Activated CD4-positive, alpha-beta T cell treated with anti-CD3 and anti-CD28 coated beads, Interleukin-2, Interleukin-6, amounts not matched to agents 100 ng/mL and 50 ng/mL, durations not matched to agents 16 hours and 8 hours (primary cell): ENCODE measurements at regions not wholly inside any gene's neighbourhood (a gene's known extent, or its start where the extent isn't known, plus 50 kb on each side); places are given as distances from the start of the nearest gene placed in this dataset.

ENCODE experiments used
- DNase-seq: peaks from one replicate; pipeline ENCODE4 v3.0.0-alpha.2; 2020

DNA sequence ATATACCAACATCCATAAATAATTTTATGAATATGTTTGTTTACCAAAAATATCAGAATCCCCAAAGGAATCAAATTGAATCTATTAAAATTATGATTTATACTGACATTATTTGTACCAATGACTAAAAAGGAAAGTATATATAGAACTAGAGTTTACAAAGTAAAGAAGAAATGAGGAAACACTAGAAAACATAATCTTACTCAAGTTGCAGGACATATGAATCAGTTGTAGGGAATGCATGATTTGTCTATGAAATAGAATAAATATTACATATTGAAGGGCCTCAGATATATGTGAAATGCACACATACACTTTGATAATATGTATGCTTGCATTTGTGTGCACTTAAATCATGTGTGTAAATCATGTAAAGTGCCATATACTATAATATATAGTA is 1466.4 kb downstream of the EFNB2 start:
- no peak for DNase-seq

DNA sequence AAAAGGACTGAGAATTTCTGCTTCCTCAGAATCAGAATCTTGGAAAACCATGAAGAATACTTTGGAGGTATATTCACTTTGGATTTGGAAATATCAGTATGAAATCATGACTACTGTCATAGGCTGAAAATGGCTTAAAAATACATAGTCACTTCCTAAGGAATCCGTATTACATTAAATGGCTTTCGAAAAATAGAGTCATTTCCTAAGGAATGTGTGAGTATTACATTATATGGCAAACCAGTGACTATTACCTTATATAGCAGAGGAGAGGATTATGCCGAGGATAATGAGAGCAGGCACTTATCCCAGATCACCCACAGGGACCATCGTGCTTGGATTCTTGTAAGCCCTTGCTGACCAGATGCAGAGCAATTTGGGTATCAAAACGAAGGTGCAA is 1471.8 kb downstream of the EFNB2 start:
- DNase-seq = no peak

DNA sequence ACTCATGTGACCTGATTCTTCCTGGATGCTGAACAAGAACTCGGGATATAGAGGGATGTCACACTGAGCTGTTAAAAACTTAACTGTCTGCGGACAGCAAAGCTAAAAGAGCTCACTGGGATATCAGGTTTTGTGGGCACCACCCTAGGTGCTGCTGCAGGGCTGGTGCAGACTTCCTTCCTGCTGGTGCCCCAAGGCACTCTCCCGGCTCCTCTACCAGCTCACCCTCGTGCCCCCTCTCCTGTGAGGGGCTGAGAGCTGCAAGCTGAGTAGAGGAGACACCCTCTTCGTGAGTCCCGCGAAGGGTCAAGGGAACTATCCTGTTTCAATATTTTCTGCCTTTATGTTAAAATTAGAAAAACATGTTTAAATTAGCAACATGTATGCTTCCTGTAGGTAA is 1475.7 kb downstream of the EFNB2 start:
- no peak for DNase-seq

DNA sequence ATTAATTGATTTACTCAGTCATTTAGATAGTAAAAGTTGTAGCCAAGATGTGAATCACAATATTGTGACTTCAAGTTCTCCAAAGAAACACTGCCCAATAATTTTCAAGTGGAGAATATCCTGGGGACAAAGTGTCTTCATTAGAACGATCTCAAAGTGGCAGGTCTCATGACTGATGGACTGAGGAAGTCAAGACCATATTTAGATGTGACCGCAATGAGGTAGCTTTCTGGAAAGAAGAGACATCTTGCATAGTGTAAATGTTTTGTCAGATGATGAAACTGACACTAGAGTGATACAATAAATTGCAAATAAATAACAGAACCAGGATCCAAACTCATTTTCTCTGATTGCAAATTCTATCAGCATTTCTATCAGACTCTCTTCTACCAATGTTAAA is 1476.9 kb downstream of the EFNB2 start:
- DNase-seq = no peak

DNA sequence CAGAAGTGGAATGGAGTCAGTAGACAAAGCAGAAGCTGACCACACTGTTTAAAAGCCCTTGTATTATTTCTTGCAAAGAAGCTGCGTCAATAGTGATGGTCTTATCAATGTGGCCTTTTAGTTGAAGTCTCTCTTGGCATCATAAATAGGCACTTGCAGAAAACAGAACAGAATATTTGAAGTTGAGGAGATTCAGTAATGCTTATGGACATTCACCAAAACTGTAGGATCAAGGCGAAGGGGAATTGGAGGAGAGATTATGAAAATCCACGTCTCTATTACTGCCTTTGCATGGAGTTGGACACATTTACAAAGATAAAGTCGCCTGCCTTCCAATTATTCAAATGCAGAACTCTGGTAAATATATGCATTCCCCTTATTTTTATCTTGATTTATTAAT is 1482.8 kb downstream of the EFNB2 start:
- DNase-seq = no peak

DNA sequence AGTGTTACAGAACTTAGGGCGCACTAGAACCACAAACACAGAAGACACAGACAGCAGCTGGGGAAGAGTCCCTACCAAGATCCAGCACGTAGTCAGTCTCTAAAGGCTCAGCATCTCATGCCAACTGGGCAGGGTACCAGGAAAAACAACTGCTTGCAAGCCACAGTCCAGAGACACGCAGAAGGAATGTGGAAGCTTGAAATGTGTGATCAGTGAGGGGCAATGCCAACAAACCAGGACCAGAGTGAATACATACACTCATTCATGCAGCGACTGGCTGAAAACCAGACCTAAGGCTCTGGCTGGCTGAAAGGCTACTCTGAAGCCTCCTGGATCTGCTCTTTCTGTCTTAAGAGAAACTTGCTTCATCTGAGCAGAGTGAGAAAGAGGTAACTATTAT is 1484.8 kb downstream of the EFNB2 start:
- no peak for DNase-seq

DNA sequence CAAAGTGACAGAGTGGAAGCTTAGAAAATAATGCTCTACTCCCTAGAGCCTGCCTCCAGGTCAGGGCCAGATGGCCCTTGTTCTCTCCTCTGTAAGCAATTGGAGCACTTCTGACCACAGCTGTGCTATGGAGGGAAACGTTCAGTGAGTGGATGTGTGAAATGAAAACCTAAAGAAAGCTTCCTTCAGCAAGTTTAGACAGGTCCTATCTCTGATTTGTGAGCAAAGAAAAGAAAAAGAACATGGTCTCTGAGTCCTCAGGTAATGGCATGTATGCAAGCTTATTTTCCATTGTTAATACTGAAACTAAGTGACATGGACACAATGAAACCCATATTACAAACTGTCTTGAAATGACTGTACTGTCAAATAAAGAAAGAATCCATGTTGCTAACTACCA is 1486.8 kb downstream of the EFNB2 start:
- no peak for DNase-seq

DNA sequence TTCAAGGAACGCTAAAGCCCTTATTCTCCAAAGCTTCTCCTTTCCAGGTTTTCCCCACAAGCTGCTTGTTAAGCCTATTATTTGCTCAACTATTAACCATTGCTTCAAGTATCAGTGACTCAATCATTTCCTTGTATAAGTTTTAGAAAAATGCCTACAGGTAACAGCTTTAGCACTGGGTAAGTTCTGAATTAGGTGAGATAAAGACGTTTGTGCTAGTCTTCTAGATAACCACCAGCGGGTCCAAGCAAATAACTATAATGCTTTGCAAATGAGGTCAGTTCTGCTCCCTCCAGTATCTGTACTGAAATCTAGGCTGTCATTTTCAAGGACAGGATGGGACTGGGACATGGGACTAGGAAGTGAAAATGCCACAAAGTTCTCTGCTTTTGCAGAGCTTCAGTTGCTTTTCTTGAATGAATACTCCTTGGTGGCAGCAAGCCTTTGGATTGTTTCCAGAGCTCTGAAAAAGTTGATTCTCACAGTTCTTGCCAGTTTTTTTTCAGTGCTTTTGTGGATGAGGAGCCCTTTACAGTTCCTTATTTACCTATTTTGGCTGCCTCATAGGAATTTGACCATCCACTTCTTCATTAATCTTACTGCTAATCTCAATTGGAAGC is 1487.7 kb downstream of the EFNB2 start:
- no peak for DNase-seq

DNA sequence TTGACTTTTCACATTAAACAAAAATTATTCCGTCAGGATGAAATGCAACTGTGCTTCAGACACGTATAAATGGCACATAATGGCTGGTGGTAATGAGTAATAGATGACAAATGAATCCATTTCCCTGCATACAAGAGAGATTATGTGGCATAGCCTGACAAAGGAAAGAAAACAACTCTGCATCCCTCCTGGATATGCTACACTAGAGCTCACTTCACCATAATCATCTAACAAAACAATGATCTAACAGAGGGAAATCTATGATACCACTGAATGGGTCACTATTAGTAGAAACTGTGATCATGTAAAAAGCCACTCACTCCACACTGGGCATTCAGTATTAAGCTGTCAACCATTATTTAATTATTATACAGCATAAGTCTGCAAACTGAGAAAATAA is 1498.4 kb downstream of the EFNB2 start:
- DNase-seq = no peak

DNA sequence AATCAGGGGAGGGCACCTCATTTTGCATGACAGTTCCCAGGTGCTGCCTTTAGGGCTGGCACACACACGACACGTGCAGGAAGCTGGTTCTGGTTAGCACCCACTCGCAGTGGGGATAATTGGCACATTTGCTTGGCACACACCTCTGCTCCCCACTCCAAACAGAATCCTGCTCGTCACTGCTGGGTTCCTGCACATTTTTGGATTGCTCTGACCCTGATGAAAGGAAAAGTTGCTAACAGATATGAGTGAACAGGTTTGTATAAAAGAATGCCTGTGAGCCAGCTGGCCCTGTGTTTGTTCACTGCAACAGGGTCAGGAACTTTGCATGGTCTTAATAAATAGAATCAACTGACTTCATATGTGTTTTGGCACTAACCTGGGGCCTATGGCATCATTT is 1500.4 kb downstream of the EFNB2 start:
- DNase-seq = no peak

DNA sequence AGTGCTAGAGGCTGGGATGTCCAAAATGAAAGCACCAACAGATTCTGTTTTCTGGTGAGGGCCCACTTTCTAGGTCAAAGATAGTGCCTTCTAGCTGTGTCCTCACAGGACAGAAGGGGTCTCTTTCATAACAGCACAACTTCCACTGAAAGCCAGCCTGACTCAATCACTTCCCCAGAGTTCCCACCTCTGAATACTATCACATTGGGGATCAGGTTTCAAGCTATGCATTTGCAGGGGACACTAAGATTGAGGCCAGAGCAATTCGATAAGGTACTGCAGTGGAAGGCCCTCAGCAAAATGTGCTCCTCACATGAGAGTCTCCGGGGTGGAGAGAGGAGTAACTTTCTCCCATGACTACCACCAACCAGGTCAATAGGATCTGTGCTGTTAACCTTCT is 1501.5 kb downstream of the EFNB2 start:
- DNase-seq = no peak

DNA sequence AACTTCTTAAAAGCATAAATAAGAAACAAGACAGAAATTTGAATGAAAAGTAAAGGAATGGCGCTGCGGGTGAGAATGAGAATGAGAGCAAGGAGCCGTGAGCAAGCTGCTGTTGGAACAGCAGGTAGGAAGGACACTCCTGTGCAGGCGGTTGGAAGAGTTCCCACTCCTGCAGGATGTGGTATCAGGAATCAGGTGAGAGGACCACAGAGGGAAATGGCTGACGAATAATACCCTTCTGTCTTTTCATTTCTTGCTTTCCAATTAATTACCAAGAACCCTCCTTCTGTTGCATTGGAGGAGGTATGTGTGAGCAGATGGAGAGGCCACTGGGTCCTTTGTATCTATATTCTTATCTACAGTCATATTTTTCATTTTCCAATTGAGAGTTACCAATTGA is 1504.2 kb downstream of the EFNB2 start:
- DNase-seq = no peak

DNA sequence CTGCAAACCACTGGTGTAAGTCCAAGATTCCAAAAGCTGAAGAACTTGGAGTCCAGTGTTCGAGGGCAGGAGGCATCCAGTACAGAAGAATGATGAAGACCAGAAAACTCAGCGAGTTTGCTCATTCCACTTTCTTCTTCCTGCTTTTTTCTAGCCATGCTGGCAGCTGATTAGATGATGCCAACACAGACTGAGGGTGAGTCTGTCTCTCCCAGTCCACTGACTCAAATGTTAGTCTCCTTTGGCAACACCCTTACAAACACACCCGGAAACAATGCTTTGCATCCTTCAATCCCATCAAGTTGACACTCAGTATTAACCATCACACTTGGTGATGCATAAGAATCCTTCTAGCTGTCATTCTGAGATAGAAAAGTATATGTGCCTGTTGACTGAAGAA is 1504.6 kb downstream of the EFNB2 start:
- DNase-seq = no peak

DNA sequence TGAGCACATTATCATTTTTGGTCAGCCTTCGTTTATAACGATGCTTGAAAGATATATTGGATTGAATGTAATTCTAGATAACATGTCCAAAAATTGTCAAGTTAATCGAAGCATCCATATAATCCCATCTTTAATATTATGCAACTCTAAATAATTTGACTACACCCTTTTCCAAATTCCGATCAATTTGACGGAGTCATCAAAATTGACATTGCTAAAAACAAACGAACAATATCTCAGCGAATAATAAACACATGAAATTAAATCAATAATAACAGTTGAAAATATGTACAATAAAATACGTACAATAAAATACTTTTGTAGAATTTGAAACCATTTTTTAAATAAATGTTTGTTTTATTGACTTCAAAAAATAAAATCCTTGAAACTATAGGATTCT is 1516.4 kb downstream of the EFNB2 start:
- DNase-seq = no peak

DNA sequence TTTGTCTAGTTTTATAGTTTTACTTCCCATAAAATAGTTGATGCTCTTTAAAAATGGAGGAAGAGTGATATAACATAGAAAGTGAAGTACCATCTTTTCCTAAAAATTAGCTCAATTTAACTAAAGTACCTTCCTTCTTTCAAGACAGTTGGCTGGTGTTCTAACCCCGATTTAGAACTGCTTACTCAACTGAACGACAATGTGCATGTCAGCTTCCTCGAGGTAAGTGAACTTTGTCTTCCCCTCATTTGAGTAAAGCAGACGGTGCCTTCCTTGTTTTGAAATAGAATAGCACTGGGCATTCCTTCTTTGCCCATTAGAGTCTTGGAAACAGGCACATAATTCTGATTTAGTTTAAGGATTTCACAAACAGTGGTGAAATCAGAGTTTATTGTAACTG is 1519.2 kb downstream of the EFNB2 start:
- DNase-seq = no peak

DNA sequence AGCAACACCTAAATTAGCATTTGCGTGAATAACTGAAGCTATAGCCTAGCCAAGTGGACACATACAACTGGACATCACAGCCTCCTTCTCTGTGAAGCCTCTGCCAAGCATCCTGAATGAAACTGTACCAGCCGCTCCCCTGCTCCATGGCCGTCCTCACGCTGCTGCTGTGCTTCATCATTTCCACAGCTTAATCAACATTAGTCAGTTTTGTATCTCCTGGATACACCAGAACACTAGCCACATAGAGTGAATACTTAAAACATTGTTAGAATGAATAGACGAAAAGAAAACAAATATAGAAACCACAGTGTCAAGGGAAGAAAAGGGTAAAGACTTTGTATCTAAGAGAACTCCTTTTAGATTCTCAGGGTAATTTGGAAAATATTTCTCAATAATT is 1526.9 kb downstream of the EFNB2 start:
- DNase-seq = no peak

DNA sequence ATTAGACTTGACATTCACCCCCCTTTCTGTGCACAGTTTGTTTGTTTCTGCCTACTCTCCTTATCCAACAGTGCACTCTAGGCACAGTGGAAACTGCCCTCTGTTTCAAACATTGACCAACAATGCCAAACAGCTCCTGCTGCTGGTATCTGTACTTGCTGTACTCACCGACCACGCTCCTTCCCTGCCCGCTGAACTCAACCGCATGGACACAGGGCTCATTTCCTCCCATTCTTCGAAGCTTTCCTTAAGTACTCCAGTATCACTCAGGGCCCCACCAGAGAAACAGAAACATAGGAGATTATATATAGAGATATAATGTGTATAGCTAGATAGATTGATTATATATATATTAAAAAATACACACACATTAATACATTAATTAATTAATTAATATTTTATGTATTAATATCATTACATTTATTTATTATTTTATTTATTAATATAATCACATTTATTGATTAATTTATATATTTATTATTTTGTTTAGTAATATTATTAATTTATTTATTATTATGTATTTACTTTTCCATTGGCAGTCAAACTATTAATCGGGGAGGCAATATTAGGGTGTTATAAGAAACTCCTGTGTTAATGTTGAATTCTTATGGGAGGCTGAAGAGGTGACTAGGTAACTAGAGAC is 1528.2 kb downstream of the EFNB2 start:
- DNase-seq = no peak

DNA sequence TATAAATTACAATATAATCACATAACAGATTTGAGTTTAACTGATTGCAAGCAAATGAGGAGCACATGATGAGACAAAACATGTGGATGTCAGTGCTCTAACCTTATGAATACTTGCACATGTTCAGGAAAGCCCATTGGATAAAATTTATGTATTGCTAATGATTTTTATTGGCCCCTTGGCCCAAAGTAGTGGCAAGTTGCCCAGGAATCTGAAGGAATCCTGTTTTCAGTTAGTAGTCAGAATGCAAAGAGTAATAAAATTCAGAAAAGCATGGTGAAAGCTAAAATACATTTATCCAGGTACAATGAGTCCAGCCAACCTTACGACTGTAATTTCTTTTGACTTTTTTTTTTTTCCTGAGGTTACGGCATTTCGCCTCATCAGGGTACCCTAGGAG is 1539.4 kb downstream of the EFNB2 start:
- DNase-seq = no peak

DNA sequence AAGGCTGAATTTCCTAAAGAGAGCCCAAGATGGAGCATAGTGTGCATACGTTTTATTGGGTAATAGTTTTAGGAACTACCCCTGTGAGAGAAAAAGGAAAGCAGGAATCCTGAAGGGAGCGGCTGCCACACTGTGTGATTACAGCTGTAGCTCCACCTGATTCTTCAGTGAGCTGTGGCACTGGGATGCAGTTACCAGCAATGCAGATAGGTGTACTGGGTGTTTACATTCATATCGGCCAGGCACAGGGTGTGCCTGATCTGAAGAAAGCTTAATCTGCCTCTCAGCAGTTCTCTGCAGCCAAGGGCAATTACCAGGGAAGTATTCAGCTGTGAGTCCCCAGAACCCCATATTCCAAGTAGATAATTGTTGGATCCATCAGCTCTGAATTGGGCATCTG is 1541.8 kb downstream of the EFNB2 start:
- DNase-seq = no peak

DNA sequence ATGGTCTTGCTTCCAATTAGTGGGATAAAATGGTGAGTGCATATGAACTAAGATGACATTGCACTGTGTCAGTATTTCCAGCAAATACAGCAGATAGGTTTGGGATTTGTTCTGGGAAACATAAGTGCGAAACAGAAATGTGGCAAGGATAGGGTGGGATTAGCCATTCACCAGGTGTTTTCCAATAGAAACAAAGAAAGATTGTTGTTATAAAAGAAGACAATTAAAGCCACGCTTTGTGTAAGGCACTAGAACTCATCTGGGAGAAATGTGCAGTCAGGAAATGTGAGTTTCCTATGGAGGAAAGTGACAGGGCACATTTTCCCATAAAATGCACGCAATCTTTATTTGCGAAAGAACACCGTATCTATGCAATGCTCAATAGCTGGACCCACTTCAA is 1547.8 kb downstream of the EFNB2 start:
- DNase-seq = no peak

DNA sequence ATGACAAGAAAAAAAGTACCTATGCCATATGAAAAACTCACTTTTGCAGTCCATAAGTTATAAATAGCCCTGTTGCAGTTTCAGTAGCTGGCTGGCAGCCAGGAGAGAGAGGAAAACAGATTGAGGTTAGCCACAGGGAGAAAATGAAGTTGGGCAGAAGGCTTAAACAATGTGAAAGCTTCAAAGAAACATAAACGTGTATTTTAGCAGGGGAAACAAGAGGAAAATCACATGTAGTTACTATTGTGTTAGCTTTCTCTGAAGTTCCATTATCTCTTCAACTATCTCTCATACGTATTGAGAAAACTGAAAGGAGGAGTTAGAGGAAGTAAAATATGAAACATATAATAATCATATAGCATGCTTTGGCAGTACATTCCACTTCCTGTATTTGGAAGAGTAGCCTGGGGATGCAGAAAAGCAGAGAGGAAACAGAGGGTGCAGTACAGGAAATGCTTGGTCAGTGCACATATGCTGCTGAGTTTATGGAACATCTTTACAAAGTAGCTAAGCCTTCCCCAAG is 1551.1 kb downstream of the EFNB2 start:
- peak; percentile 22 for DNase-seq

DNA sequence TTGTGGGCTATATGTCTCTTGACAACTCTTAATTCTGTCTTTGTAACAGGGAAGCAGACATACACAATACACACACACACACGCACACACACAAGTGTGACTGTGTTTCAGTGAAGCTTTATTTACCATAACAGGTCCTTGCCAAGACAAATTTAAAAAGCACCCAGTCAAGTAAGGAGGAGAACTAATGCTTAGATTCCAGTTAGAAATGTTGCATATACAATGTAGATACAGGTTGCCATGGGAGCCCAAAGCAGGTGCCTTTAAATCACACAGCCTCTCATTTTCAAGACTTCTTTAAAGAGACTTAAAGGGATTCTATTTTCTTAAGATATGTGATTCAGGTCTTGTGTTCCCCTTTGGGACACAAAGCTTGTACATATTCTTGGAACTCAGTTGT is 1551.9 kb downstream of the EFNB2 start:
- no peak for DNase-seq

DNA sequence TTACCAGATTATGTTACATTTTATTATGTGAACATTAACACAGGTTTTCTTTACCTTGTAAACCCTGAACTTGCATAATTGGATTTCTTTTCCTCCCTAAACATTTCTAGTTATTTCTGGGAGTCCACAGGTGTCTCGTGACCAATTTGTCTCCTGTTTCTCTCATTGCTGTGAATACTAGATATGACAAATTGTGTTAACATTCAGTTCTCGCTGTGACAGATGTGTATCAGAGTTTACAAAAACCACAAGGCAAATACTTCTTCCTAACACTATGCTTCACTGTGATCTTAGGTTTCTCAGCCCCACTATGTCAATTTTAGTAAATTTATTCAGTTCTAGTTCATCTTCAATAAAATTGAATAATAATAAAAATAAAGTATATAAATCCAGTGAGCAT is 1554.9 kb downstream of the EFNB2 start:
- no peak for DNase-seq

DNA sequence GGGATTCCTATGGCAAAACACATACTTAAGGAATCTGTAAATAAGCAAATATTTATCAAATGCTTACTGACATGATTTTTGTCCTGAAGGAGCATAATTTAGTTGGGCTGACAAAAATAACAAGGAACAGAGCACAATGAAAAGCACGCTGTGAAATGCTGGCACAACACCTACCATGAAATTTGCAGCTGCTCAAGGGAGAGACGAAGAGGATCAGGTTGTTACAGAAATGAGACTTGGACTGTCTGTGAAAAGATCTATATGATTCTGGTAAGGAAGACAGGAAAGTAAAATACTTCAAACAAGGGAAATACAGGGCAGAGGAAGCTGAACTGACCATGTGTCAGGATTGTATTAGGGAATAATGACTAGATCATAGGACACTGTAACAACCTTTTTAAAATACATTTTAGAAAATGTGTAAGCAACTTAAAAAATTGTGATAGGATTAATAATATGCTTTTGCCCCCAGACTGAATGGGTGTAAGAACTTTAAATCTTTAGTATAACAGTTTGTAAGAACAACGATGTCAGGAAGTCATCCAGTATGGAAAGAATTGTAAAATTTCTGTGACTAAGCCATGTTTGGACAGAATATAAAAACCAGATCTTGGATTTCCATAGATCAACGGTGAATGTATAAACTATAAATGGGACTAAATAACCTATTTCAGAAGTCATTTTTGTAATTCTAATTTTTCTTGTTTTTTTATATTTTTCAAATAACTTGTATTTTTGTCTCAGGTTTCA is 1556.0 kb downstream of the EFNB2 start:
- no peak for DNase-seq
